ENCODE measurements at regions not wholly inside any gene's neighbourhood (a gene's known extent, or its start where the extent isn't known, plus 50 kb on each side); places are given as distances from the start of the nearest gene placed in this dataset.

GRCh38 chr5:105924366-105924765 is 1746.4 kb downstream of the EFNA5 start:
- TF ChIP-seq POLR2A (IDR thresholded peaks at IDR 0.05) (no peak), CTCF (IDR thresholded peaks at IDR 0.05) (no peak)

All from right lobe of liver (tissue), 4 donors.